ENCODE measurements at regions not wholly inside any gene's neighbourhood (a gene's known extent, or its start where the extent isn't known, plus 50 kb on each side); places are given as distances from the start of the nearest gene placed in this dataset.

DNA sequence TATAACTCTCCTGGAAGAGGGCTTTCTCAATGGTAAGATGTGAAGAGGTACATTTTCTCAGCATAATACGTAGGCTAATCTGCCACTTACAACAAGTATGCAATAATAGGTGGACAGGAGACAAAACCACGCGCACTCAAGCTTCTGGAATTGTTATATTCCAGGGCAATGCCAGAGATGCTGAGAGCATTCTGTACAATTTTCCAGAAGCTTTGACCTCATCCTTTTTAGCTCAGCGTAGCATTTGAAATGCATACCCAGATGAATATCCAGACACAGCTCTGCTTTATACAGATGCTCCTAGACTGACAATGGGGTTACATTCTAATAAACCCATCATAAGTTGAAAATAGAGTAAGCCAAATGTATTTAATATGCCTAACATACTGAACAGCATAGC lies 1492.4 kb upstream of the FLRT2 start:
- H3K27ac ChIP-seq = no peak overlapping the region
- no peak overlapping the region for H3K4me3 ChIP-seq
- TF ChIP-seq POLR2A (IDR thresholded peaks at IDR 0.05) = no peak
- no peak for TF ChIP-seq CTCF (IDR thresholded peaks at IDR 0.05)
- TF ChIP-seq POLR2AphosphoS5 (IDR thresholded peaks at IDR 0.05; ENCODE audit: insufficient read depth in 1 of 2, low read depth in 1 of 2) = no peak
- DNase-seq (ENCODE audit: extremely low spot score in 2 of 2) = no peak
- H3K4me1 ChIP-seq = no peaks in the 10 kb centered on the region
- H3K9me3 ChIP-seq = no peaks in the 10 kb centered on the region
- no peaks in the 10 kb centered on the region for H3K27me3 ChIP-seq
- intact Hi-C loops (cut with DNase I) = no loop called here
- no peaks in the 10 kb centered on the region for H3K36me3 ChIP-seq

GRCh38 chr14:84040101-84040500 lies 1489.8 kb upstream of the FLRT2 start:
- H3K4me3 ChIP-seq = no peak overlapping the region
- H3K27me3 ChIP-seq = no peaks in the 10 kb centered on the region
- H3K36me3 ChIP-seq = no peaks in the 10 kb centered on the region
- intact Hi-C loops (cut with DNase I) = no loop called here
- no peak overlapping the region for H3K27ac ChIP-seq
- no peak for TF ChIP-seq CTCF (IDR thresholded peaks at IDR 0.05)
- TF ChIP-seq POLR2A (IDR thresholded peaks at IDR 0.05) = no peak
- TF ChIP-seq POLR2AphosphoS5 (IDR thresholded peaks at IDR 0.05; ENCODE audit: insufficient read depth in 1 of 2, low read depth in 1 of 2) = no peak
- DNase-seq (ENCODE audit: extremely low spot score in 2 of 2) = no peak
- H3K4me1 ChIP-seq = no peaks in the 10 kb centered on the region
- no peaks in the 10 kb centered on the region for H3K9me3 ChIP-seq

- Histone ChIP-seq H3K9me3 (no peaks in the 10 kb centered on the region), H3K4me3 (no peak overlapping the region), H3K27ac (no peak overlapping the region), H3K27me3 (no peaks in the 10 kb centered on the region), H3K36me3 (no peaks in the 10 kb centered on the region), H3K4me1 (no peaks in the 10 kb centered on the region)
- intact Hi-C loops (cut with DNase I) = no loop called here
- TF ChIP-seq POLR2A (IDR thresholded peaks at IDR 0.05) (no peak), CTCF (IDR thresholded peaks at IDR 0.05) (no peak), POLR2AphosphoS5 (IDR thresholded peaks at IDR 0.05; ENCODE audit: insufficient read depth in 1 of 2, low read depth in 1 of 2) (no peak)
- no peak for DNase-seq (ENCODE audit: extremely low spot score in 2 of 2)
These were observed 1488.5 kb upstream of the FLRT2 start for GRCh38 chr14:84041421-84041820.

GRCh38 chr14:84042992-84043391 lies 1487.0 kb upstream of the FLRT2 start:
- no peaks in the 10 kb centered on the region for H3K36me3 ChIP-seq
- intact Hi-C loops (cut with DNase I) = no loop called here

More at GRCh38 chr14:84042992-84043391, 1487.0 kb upstream of the FLRT2 start:
- Histone ChIP-seq H3K4me3 (no peak overlapping the region), H3K9me3 (no peaks in the 10 kb centered on the region), H3K27me3 (no peaks in the 10 kb centered on the region), H3K27ac (no peak overlapping the region), H3K4me1 (no peaks in the 10 kb centered on the region)
- TF ChIP-seq POLR2A (IDR thresholded peaks at IDR 0.05) = no peak
- TF ChIP-seq POLR2AphosphoS5 (IDR thresholded peaks at IDR 0.05; ENCODE audit: insufficient read depth in 1 of 2, low read depth in 1 of 2) = no peak
- TF ChIP-seq CTCF (IDR thresholded peaks at IDR 0.05) = no peak
- DNase-seq (ENCODE audit: extremely low spot score in 2 of 2) = no peak

Measured in vagina (tissue), 2 donors.